ENCODE measurements at regions not wholly inside any gene's neighbourhood (a gene's known extent, or its start where the extent isn't known, plus 50 kb on each side); places are given as distances from the start of the nearest gene placed in this dataset.

DNA sequence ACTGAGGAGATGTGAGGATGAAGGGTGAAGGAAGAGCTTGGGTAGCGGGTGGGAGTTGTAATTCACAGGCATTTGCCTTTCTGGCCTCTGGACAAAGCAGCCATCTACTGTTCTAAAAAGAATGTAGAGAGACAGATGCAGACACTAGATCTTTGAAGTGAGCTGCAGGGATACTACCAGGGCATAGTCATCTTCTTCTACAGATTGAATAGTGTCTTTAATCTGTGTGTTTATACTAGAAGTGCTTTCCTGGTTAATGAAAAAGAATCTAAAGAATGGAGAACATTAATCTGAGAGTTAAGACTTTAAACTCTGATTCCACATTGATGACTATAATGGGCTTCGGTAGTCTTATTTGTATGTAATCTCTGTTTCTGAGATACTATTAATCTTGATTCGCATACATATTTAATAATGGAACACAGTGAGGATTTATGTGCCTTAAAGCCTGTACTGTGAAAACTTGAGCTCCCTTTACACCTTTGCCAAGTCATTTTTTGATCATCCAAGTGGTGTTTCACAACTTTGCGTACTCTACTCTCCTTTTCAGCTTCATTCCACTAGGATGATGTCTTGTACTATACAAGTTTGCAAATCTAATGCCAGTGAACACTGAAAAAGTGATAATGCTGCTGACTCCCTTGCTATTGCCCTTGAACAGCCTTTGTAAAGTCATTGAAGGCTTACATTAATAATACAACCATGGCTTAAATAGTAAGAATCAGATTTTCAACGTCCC lies 2199.4 kb upstream of the PCDH20 start:
- TF ChIP-seq, protein P1, sequence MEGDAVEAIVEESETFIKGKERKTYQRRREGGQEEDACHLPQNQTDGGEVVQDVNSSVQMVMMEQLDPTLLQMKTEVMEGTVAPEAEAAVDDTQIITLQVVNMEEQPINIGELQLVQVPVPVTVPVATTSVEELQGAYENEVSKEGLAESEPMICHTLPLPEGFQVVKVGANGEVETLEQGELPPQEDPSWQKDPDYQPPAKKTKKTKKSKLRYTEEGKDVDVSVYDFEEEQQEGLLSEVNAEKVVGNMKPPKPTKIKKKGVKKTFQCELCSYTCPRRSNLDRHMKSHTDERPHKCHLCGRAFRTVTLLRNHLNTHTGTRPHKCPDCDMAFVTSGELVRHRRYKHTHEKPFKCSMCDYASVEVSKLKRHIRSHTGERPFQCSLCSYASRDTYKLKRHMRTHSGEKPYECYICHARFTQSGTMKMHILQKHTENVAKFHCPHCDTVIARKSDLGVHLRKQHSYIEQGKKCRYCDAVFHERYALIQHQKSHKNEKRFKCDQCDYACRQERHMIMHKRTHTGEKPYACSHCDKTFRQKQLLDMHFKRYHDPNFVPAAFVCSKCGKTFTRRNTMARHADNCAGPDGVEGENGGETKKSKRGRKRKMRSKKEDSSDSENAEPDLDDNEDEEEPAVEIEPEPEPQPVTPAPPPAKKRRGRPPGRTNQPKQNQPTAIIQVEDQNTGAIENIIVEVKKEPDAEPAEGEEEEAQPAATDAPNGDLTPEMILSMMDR (IDR thresholded peaks at IDR 0.05; ENCODE audit: extremely low read depth in 1 of 2, insufficient read depth in 1 of 2, low read depth in 1 of 2, low read length in 2 of 2) = no peak
- TF ChIP-seq POLR2A (IDR thresholded peaks at IDR 0.05; ENCODE audit: low read depth, low read length) (no peak), EZH2 (IDR thresholded peaks at IDR 0.05; ENCODE audit: borderline replicate concordance, low read depth, low read length, severe bottlenecking) (no peak), POLR2AphosphoS5 (IDR thresholded peaks at IDR 0.05; ENCODE audit: insufficient read depth, low read depth, low read length) (no peak), JUN (IDR thresholded peaks at IDR 0.05; ENCODE audit: borderline replicate concordance, insufficient read depth, insufficient read length, low read depth) (no peak)

Data from endothelial cell of umbilical vein (primary cell).